ENCODE measurements at regions not wholly inside any gene's neighbourhood (a gene's known extent, or its start where the extent isn't known, plus 50 kb on each side); places are given as distances from the start of the nearest gene placed in this dataset.

DNA sequence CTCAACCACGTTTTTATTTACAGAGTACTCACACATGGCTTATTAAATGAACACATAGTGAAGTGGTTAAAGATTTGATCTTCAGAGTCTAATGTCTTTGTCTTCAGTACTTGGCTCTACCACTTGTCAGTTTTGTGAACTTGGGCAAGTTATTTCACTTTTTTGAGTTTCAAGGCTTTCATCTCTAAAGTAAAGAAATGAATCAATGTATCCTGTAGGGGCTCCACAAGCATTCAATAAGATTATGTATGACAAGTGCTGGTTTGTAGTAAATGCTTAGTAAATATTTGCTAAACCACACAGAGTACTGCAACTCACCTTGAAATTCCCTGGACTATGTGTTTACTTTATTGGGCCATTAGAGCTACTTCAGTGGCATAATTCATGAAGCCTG, 446.0 kb upstream of the GOT2 start:
- TF ChIP-seq TAF1 (IDR thresholded peaks at IDR 0.05; ENCODE audit: borderline replicate concordance, insufficient read depth, low read length), result no peak
- TF ChIP-seq POLR2AphosphoS5 (IDR thresholded peaks at IDR 0.05; ENCODE audit: low read depth, low read length), result no peak
- no peak for TF ChIP-seq SIN3A (IDR thresholded peaks at IDR 0.05; ENCODE audit: borderline replicate concordance, insufficient read depth, low read length)
- TF ChIP-seq, protein P1, sequence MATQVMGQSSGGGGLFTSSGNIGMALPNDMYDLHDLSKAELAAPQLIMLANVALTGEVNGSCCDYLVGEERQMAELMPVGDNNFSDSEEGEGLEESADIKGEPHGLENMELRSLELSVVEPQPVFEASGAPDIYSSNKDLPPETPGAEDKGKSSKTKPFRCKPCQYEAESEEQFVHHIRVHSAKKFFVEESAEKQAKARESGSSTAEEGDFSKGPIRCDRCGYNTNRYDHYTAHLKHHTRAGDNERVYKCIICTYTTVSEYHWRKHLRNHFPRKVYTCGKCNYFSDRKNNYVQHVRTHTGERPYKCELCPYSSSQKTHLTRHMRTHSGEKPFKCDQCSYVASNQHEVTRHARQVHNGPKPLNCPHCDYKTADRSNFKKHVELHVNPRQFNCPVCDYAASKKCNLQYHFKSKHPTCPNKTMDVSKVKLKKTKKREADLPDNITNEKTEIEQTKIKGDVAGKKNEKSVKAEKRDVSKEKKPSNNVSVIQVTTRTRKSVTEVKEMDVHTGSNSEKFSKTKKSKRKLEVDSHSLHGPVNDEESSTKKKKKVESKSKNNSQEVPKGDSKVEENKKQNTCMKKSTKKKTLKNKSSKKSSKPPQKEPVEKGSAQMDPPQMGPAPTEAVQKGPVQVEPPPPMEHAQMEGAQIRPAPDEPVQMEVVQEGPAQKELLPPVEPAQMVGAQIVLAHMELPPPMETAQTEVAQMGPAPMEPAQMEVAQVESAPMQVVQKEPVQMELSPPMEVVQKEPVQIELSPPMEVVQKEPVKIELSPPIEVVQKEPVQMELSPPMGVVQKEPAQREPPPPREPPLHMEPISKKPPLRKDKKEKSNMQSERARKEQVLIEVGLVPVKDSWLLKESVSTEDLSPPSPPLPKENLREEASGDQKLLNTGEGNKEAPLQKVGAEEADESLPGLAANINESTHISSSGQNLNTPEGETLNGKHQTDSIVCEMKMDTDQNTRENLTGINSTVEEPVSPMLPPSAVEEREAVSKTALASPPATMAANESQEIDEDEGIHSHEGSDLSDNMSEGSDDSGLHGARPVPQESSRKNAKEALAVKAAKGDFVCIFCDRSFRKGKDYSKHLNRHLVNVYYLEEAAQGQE (IDR thresholded peaks at IDR 0.05; ENCODE audit: insufficient read depth in 1 of 2, low read depth in 2 of 2, low read length in 2 of 2), result no peak
- no peak for TF ChIP-seq FOXP2 (optimal IDR thresholded peaks at IDR 0.05; ENCODE audit: borderline replicate concordance, extremely low read depth, extremely low read length, insufficient read depth)

DNA sequence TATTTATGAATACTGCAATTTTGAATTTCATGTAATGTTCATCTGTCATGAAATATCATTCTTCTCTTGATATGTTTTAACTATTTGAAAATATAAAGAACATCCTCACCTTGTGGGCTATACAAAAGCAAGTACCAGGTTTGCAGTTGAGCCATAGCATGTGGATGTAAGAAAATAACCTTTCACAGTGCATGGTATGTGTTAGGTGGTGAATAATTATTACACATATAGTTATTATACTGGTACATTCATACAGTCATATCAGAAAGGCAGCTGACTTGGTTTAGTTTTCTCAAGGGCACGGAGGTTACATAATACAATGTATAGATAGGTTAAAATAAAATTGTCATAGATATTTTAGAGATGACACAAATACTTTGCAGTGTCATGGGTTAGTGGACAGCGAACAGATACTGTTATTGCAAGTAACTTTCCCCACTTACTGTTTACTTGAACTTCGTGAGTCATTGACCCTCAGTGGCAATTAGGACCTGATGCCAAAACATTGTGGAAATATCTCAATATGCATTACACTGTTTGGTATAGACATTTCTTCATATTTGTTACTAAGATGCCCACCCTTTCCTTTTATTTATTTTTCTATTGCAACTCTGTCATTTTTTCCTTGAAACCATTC, 445.4 kb upstream of the GOT2 start:
- TF ChIP-seq, protein P1 (IDR thresholded peaks at IDR 0.05; ENCODE audit: insufficient read depth in 1 of 2, low read depth in 2 of 2, low read length in 2 of 2), result no peak
- no peak for TF ChIP-seq SIN3A (IDR thresholded peaks at IDR 0.05; ENCODE audit: borderline replicate concordance, insufficient read depth, low read length)
- no peak for TF ChIP-seq FOXP2 (optimal IDR thresholded peaks at IDR 0.05; ENCODE audit: borderline replicate concordance, extremely low read depth, extremely low read length, insufficient read depth)
- TF ChIP-seq POLR2AphosphoS5 (IDR thresholded peaks at IDR 0.05; ENCODE audit: low read depth, low read length), result no peak
- TF ChIP-seq TAF1 (IDR thresholded peaks at IDR 0.05; ENCODE audit: borderline replicate concordance, insufficient read depth, low read length), result no peak

DNA sequence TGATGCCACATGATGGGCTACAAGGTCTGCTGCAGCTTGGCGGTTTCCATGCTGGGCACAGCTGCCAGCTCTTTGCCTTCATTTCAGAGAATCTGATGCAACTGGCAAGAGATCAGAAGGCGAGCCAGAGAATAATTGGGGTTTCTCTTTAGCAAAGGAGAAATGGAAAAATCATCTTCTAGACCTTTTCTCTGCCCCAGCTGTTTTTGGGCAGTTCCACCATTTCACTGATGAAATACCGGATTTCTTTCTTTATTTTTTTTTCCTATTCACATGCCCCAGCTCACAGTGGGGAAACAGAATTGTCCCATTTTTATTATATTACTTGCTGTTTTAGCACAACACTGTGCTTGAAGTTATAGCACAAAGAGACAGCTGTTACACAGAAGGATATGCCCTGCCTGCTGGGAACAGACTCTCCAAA, 439.3 kb upstream of the GOT2 start:
- TF ChIP-seq POLR2AphosphoS5 (IDR thresholded peaks at IDR 0.05; ENCODE audit: low read depth, low read length) (no peak), SIN3A (IDR thresholded peaks at IDR 0.05; ENCODE audit: borderline replicate concordance, insufficient read depth, low read length) (no peak), TAF1 (IDR thresholded peaks at IDR 0.05; ENCODE audit: borderline replicate concordance, insufficient read depth, low read length) (no peak), FOXP2 (optimal IDR thresholded peaks at IDR 0.05; ENCODE audit: borderline replicate concordance, extremely low read depth, extremely low read length, insufficient read depth) (no peak)
- TF ChIP-seq, protein P1 (IDR thresholded peaks at IDR 0.05; ENCODE audit: insufficient read depth in 1 of 2, low read depth in 2 of 2, low read length in 2 of 2), result no peak

DNA sequence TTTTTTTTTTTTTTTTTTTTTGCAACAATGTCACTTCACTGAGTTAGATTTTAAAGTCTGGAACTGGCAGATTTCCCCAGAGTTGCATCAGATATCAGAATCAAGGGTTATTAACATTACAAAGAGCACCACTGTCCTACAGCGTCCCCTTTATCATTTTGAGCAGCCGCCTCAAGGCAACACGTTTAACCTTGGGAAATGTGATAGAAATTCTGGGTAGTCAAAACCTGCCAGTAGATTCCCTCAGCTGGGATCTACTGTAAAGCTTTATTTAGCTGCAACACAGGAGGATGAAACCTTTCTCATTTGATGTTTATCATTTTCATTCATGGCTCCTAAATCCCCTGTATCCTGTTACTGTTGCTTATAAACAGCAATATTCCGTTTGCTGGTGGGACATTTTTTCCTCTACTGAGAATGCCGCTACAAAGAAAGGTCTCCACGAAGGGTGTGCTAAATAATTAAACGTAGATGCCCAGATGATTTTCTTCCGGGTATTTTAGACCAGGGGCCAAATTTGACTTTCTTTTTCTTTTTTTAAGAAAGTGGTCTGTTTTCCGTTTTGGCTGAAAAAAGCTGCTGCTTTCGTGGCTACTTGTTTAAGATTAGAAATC, 436.1 kb upstream of the GOT2 start:
- TF ChIP-seq POLR2AphosphoS5 (IDR thresholded peaks at IDR 0.05; ENCODE audit: low read depth, low read length), result no peak
- TF ChIP-seq FOXP2 (optimal IDR thresholded peaks at IDR 0.05; ENCODE audit: borderline replicate concordance, extremely low read depth, extremely low read length, insufficient read depth), result no peak

DNA sequence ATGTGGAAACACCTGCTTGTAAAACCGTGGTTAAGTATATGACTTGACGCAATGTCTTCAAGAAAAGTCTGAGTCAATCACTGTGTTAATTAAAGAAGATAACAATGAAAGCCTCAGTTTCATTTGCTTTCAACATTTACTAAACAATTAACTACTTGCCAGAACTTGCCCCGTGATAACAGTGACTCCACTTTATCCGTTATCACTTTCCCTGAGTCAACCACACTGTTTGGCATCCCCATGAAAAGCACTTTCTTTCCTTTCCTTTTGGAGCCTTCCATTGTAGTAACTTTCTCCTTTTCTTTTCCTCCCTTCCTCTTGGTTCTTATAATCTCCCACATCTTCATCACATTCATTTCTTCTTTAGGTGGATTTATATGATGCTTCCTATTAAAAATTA, 435.1 kb upstream of the GOT2 start:
- TF ChIP-seq TAF1 (IDR thresholded peaks at IDR 0.05; ENCODE audit: borderline replicate concordance, insufficient read depth, low read length) (no peak), POLR2AphosphoS5 (IDR thresholded peaks at IDR 0.05; ENCODE audit: low read depth, low read length) (no peak), SIN3A (IDR thresholded peaks at IDR 0.05; ENCODE audit: borderline replicate concordance, insufficient read depth, low read length) (no peak), FOXP2 (optimal IDR thresholded peaks at IDR 0.05; ENCODE audit: borderline replicate concordance, extremely low read depth, extremely low read length, insufficient read depth) (no peak)
- TF ChIP-seq, protein P1 (IDR thresholded peaks at IDR 0.05; ENCODE audit: insufficient read depth in 1 of 2, low read depth in 2 of 2, low read length in 2 of 2), result no peak

Data from PFSK-1 (cell line).